HuH-7 (cell line): ENCODE measurements at regions not wholly inside any gene's neighbourhood (a gene's known extent, or its start where the extent isn't known, plus 50 kb on each side); places are given as distances from the start of the nearest gene placed in this dataset.

Experiments
- DNase-seq: peaks from one replicate; pipeline ENCODE4 v3.0.0; 2011; ENCODE audit warnings: low spot score

DNA sequence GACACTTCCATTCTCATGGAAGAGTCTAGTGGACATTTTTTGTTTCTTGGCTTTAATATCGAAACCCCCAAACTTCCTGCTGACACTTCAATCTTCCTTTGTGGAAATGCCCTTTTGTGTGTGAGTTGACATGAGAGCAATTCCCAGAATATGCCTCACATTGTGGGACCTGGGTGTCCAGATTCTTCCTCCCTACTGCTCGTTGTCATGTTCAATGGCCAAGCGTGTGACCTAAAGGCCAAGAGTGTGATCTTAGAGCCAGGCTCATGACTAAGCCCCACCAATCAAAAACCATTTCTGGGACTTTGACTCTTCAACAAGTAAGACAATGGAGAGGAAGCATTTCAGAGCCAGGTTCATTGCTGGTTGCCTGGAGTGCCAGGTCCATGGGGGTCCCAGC lies 52.5 kb upstream of the BMPER start:
- no peak for DNase-seq

DNA sequence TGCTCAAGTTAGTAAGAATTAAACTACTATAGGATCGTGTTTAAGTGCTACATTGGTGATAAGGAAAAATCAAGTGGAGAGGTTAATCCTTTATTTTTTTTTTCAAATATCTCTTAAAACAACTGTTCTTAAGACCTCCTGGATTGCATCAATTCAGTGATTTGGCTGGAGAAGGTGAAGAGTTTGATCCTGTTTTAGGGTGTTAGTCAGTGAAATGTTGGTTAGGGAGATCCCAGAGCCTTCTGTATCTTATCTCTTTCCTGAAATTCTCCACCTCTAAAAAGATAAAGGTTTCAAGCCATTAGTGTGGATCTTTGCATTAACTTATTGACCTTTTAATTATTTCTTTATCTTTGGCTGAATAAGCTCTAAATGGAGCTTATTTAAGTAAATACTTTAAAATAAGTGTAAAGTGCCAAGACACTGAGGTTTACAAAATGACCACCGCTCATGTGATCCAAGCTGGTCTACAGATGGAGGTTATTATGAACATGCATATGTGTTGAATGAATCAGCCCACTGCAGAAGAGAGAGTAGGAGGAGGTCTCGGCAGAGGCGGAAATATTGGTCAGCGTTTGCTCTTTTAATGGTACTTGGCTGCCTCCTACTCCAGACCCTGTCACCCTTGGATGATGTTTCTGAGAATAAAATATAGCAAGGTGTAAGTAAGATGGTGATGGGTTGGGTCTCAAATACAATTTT lies 51.8 kb upstream of the BMPER start:
- DNase-seq: no peak

DNA sequence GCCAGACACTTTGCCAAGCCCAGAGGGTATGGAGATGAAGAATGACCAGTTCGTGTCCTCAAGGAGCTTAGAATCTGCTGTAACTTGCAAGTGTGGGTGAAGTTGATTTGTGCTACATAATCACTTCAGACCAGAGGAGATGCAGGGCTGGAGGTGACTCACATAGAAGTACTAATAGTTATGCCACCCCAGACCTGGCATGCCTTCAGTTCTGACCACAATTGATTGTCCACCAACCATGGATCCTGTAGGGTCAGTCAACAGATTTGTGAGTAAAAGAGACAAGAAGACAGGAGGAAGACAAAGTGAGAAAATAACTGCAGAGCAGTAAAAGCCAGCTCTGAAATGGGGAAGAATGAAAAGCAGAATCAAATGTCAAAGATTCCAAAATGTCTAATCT lies 51.2 kb upstream of the BMPER start:
- DNase-seq: no peak

DNA sequence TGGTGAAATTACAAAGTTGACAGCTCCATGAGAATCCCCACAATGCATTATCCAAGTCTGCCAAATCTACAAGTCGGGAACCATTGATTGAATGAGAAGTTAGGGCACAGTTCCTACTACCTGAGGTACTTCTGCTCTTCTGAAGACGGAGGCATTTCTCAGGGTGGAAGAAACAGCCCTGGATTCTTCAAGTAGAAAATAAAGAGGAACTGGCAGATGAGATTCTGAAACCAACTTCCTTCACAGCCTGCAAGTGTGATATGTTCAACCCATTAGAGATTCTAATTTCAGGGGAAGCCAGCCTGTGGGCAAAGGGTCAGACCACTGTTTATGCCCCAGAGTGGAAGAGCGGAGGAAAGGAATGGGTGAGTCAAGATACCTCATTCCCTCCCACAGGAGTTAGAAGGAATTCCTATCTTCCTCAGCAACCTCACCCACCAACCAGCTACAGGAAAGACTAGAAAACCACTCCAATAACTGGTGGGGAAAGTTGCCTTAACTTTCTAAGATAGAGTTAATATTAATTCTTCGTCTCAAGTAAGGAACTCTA lies 50.5 kb upstream of the BMPER start:
- DNase-seq: no peak
